Adrenal gland (tissue), 9 donors: ENCODE measurements at regions not wholly inside any gene's neighbourhood (a gene's known extent, or its start where the extent isn't known, plus 50 kb on each side); places are given as distances from the start of the nearest gene placed in this dataset.

Source experiments
- DNase-seq, 7 donors: peaks; one replicate each; pipeline ENCODE4 v3.0.0-alpha.2; 2019 to 2020
- H3K27ac ChIP-seq, 5 donors: fragments of 200-600 bp; sonication (generic) in 4 of 5; 1 replicate in 3 of 5; 2 replicates in 2 of 5; pipeline versions ENCODE4 v1.5.1 to v1.8.0; 2016 to 2020; ENCODE audit warnings: mild to moderate bottlenecking in 1 of 5
- H3K27me3 ChIP-seq: fragments of 200-600 bp; 2 replicates; pipeline ENCODE4 v1.8.0; 2021
- H3K36me3 ChIP-seq, 2 donors: fragments of 200-600 bp; replicated peaks in 1 of 2; 1 replicate in 1 of 2; 2 replicates in 1 of 2; pipeline versions ENCODE4 v1.5.1 to v1.8.0; 2018 to 2022
- H3K4me1 ChIP-seq, 2 donors: fragments of 200-600 bp; replicated peaks in 1 of 2; 1 replicate in 1 of 2; 2 replicates in 1 of 2; pipeline versions ENCODE4 v1.5.1 to v1.8.0; 2018 to 2021
- H3K4me3 ChIP-seq, 4 donors: fragments of 200-600 bp; sonication (generic) in 3 of 4; one replicate each; pipeline ENCODE4 v1.5.1; 2016 to 2018
- H3K9me3 ChIP-seq, 3 donors: fragments of 200-600 bp; sonication (generic) in 1 of 3; replicated peaks in 1 of 3; 1 replicate in 2 of 3; 2 replicates in 1 of 3; pipeline versions ENCODE4 v1.5.1 to v1.8.0; 2016 to 2021
- POLR2A ChIP-seq, 2 donors: fragments of 450-650 bp; IDR thresholded peaks; one replicate each; pipeline ENCODE4 v1.6.1; 2017; ENCODE audit warnings: antibody characterized with exemption in 2 of 2, mild to moderate bottlenecking in 2 of 2, moderate library complexity in 1 of 2
- WGBS, 4 donors: extraction: QIAGEN DNeasy Blood & Tissue Kit in 2 of 4; methylation state at CpG; one replicate each; pipeline versions ENCODE4 v1.1.5 to v1.1.7; 2013 to 2017; 5-methylcytosine and 5-hydroxymethylcytosine counted together
- intact Hi-C, 2 donors: fragments of 100-400 bp; cut with DNase I; formaldehyde crosslinking; loops; one replicate each; pipeline versions ENCODE4 v1.14.1 to v1.15.0; 2022 to 2023
- TF ChIP-seq, protein P1 (sequence below), 6 experiments: fragments of 450-650 bp in 4 of 6; fragments of 200-600 bp in 2 of 6; sonication (generic) in 1 of 6; IDR thresholded peaks; 1 replicate in 5 of 6; 2 replicates in 1 of 6; pipeline versions ENCODE4 v1.5.1 to v1.8.0; 2016 to 2021; ENCODE audit warnings: antibody characterized with exemption in 6 of 6, mild to moderate bottlenecking in 2 of 6, moderate library complexity in 1 of 6
- donor health status: healthy with polysubstance abuse.
- donor health status: Bipolar disorder and iron deficiency.
- donor health status: DM: yes; HTN: yes; CAD: no.
- donor health status: DM: no; HTN: no; CAD: no.
- donor health status: DM: no; HTN: no; CAD: no.

- no peaks in the 10 kb centered on the region for H3K9me3 ChIP-seq
- H3K4me3 ChIP-seq, result no peak overlapping the region
- no peaks in the 10 kb centered on the region for H3K4me1 ChIP-seq
- no peak for DNase-seq
- intact Hi-C loops, result no loop called here
- H3K36me3 ChIP-seq, result no peaks in the 10 kb centered on the region
- no peaks in the 10 kb centered on the region for H3K27me3 ChIP-seq
- TF ChIP-seq POLR2A (IDR thresholded peaks at IDR 0.05), result no peak
- TF ChIP-seq, protein P1, sequence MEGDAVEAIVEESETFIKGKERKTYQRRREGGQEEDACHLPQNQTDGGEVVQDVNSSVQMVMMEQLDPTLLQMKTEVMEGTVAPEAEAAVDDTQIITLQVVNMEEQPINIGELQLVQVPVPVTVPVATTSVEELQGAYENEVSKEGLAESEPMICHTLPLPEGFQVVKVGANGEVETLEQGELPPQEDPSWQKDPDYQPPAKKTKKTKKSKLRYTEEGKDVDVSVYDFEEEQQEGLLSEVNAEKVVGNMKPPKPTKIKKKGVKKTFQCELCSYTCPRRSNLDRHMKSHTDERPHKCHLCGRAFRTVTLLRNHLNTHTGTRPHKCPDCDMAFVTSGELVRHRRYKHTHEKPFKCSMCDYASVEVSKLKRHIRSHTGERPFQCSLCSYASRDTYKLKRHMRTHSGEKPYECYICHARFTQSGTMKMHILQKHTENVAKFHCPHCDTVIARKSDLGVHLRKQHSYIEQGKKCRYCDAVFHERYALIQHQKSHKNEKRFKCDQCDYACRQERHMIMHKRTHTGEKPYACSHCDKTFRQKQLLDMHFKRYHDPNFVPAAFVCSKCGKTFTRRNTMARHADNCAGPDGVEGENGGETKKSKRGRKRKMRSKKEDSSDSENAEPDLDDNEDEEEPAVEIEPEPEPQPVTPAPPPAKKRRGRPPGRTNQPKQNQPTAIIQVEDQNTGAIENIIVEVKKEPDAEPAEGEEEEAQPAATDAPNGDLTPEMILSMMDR (IDR thresholded peaks at IDR 0.05), result no peak
- H3K27ac ChIP-seq, result no peak overlapping the region
- 86 to 94% (median 91%) methylated on average over 12 to 18 of the region's 18 CpGs for WGBS, 4 donors
Observed at GRCh38 chr11:70528794-70529580, 130.7 kb downstream of the CTTN start.

DNA sequence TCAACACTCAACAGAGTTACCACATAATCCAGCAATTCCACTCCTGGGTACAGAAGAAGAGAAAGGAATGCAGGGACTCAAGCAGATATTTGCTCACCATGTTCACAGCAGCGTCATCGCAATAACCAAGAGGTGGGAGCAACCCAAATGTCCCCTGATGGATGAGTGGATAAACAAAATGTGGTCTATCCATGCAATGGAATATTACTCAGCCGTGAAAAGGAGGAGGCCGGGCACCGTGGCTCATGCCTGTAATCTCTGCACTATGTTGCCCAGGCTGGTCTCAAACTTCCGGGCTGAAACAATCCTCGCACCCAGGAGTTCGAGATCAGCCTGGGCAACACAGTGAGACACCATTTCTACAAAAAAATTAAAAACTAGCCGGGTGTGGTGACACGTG is 131.7 kb downstream of the CTTN start:
- Histone ChIP-seq H3K4me3 (no peak overlapping the region), H3K27me3 (no peaks in the 10 kb centered on the region), H3K27ac (no peak overlapping the region), H3K36me3 (no peaks in the 10 kb centered on the region), H3K4me1 (no peaks in the 10 kb centered on the region), H3K9me3 (no peaks in the 10 kb centered on the region)
- no peak for TF ChIP-seq POLR2A (IDR thresholded peaks at IDR 0.05)
- TF ChIP-seq, protein P1 (IDR thresholded peaks at IDR 0.05), result no peak
- 85 to 95% (median 89%) methylated on average over 10 of the region's 10 CpGs for WGBS, 4 donors
- DNase-seq, result no peak
- intact Hi-C loops, result no loop called here

DNA sequence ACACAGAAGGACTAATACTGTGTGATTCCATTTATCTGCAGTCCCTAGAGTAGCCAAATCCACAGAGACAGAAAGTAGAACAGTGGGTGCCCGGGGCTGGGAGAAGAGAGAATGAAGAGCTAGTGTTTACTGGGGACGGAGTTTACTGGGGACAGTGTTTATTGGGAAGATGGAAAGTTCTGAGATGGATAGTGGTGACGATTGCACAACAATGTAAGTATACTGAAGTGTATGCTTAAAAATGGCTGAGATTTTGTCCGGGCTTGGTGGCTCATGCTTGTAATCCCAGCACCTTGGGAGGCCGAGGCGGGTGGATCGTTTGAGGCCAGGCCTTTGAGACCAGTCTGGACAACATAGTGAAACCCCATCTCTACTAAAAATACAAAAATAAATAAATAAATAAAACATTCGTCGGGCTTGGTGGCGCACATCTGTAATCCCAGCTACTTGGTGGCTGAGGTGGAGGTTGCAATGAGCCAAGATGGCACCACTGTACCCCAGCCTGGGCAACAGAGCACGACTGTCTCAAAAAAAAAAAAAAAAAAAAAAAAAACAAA is 132.4 kb downstream of the CTTN start:
- Histone ChIP-seq H3K4me3 (no peak overlapping the region), H3K27me3 (no peaks in the 10 kb centered on the region), H3K36me3 (no peaks in the 10 kb centered on the region), H3K9me3 (no peaks in the 10 kb centered on the region), H3K4me1 (no peaks in the 10 kb centered on the region), H3K27ac (no peak overlapping the region)
- TF ChIP-seq POLR2A (IDR thresholded peaks at IDR 0.05), result no peak
- TF ChIP-seq, protein P1 (IDR thresholded peaks at IDR 0.05), result no peak
- DNase-seq, result no peak
- intact Hi-C loops, result no loop called here
- 91 to 94% (median 94%) methylated on average over 11 of the region's 11 CpGs for WGBS, 4 donors

DNA sequence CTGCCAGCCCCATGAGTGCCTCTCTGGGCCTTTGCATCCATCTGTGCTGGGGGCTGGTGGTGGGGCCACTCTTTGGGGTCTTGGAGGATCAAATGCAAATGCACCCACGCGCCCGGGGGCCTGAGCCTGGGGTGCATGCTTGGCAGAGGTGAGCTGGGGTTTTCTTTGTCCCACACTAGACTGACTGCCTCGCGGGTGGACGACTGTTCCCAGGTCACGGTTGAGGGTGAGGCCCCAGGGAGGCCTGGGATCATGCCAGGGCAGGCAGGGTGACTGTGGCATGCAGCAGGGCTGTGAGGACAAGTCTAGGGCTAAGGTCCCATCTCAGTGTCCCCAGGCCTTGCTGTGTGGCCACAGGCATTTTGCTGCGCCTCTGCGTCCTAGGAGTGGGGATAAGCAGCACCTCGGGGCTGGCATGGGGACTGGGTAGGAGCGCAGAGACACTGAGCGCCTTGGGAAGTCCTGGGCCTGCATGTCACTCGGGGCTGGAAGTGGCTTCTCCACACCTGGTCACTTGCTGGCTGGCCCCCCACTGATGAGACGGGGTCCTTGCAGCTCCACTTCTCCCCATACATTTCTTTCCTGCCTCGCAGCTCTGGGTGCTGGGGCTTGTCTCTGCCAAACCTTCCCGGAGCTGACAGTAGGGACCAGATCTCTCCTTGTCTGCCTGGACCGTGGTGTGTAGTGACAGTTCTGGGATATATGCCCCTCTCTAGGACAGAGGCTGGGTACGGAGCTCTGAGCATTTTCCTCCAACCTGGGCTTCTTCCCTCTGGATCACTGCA is 133.1 kb downstream of the CTTN start:
- H3K4me1 ChIP-seq, result no peaks in the 10 kb centered on the region
- H3K27me3 ChIP-seq, result no peaks in the 10 kb centered on the region
- TF ChIP-seq, protein P1 (IDR thresholded peaks at IDR 0.05), result no peak
- TF ChIP-seq POLR2A (IDR thresholded peaks at IDR 0.05), result no peak
- H3K9me3 ChIP-seq, result no peaks in the 10 kb centered on the region
- intact Hi-C loops, result no loop called here
- no peak overlapping the region for H3K4me3 ChIP-seq
- 89 to 92% (median 89%) methylated on average over 9 to 18 of the region's 18 CpGs for WGBS, 4 donors
- no peaks in the 10 kb centered on the region for H3K36me3 ChIP-seq
- no peak overlapping the region for H3K27ac ChIP-seq
- DNase-seq, result no peak
